CD4-positive, CD25-positive, alpha-beta regulatory T cell (primary cell): ENCODE measurements at regions not wholly inside any gene's neighbourhood (a gene's known extent, or its start where the extent isn't known, plus 50 kb on each side); places are given as distances from the start of the nearest gene placed in this dataset.
"Not testable (repeated sequence)": the region's sequence is repeated elsewhere in the genome, so short reads cannot be mapped to it uniquely, and the experiment has no call there.

Experiments used
- ATAC-seq, 2 donors: fragments of 150-1000 bp; cut with Tn5 transposase; one replicate each; pipeline ENCODE4 v1.10.0; 2021; ENCODE audit warnings: low read depth in 2 of 2, moderate number of reproducible peaks in 2 of 2, moderate library complexity in 1 of 2
- DNase-seq, 3 donors: peaks; one replicate each; pipeline versions ENCODE4 v3.0.0 to v3.0.0-alpha.2; 2012 to 2022; ENCODE audit warnings: mixed read lengths in 1 of 3
- H3K27ac ChIP-seq: one replicate; pipeline ENCODE4 v1.7.0; 2013; ENCODE audit warnings: mild to moderate bottlenecking, low read length; ENCODE audit not compliant: insufficient read depth, poor library complexity, severe bottlenecking
- H3K27me3 ChIP-seq: one replicate; pipeline ENCODE4 v1.7.0; 2013; ENCODE audit warnings: low read length; ENCODE audit not compliant: control insufficient read depth, insufficient read depth
- H3K36me3 ChIP-seq: one replicate; pipeline ENCODE4 v1.7.0; 2013; ENCODE audit warnings: mild to moderate bottlenecking, low read length, moderate library complexity; ENCODE audit not compliant: control insufficient read depth, insufficient read depth
- H3K4me1 ChIP-seq: 2 replicates; pipeline ENCODE4 v1.7.0; 2013; ENCODE audit warnings: mild to moderate bottlenecking, low read length; ENCODE audit not compliant: insufficient read depth, control insufficient read depth, poor library complexity, severe bottlenecking
- H3K4me3 ChIP-seq: one replicate; pipeline ENCODE4 v1.7.0; 2013; ENCODE audit warnings: low read depth, mild to moderate bottlenecking, low read length, moderate library complexity
- H3K9me3 ChIP-seq, 2 experiments: 1 replicate in 1 of 2; 2 replicates in 1 of 2; pipeline ENCODE4 v1.7.0; 2013; ENCODE audit warnings: low read length in 2 of 2, mild to moderate bottlenecking in 1 of 2, moderate library complexity in 1 of 2; ENCODE audit not compliant: control insufficient read depth in 2 of 2
- H3K27ac Mint-ChIP-seq, 3 donors: one replicate each; pipeline ENCODE4 v1.8.0; 2020 to 2022; ENCODE audit warnings: mild to moderate bottlenecking in 3 of 3, mixed read lengths in 3 of 3, moderate library complexity in 2 of 3
- H3K27me3 Mint-ChIP-seq: one replicate; pipeline ENCODE4 v1.8.0; 2022; ENCODE audit warnings: mild to moderate bottlenecking, mixed read lengths
- H3K36me3 Mint-ChIP-seq: one replicate; pipeline ENCODE4 v1.8.0; 2020; ENCODE audit warnings: mixed read lengths
- H3K4me1 Mint-ChIP-seq, 4 donors: one replicate each; pipeline ENCODE4 v1.8.0; 2020 to 2022; ENCODE audit warnings: mixed read lengths in 4 of 4, mild to moderate bottlenecking in 1 of 4
- H3K4me3 Mint-ChIP-seq, 4 donors: one replicate each; pipeline ENCODE4 v1.8.0; 2020 to 2022; ENCODE audit warnings: mild to moderate bottlenecking in 4 of 4, mixed read lengths in 4 of 4, moderate library complexity in 3 of 4
- H3K9me3 Mint-ChIP-seq, 7 donors: one replicate each; pipeline ENCODE4 v1.8.0; 2020 to 2022; ENCODE audit warnings: mixed read lengths in 7 of 7, mild to moderate bottlenecking in 3 of 7, moderate library complexity in 2 of 7

GRCh38 chr16:31754998-31755615 is 118.5 kb upstream of the ZNF267 start:
- H3K27me3 ChIP-seq, result no peaks in the 10 kb centered on the region
- no peak overlapping the region for H3K4me3 Mint-ChIP-seq
- no peaks in the 10 kb centered on the region for H3K4me1 ChIP-seq
- H3K27ac Mint-ChIP-seq, result no peak overlapping the region
- no peak overlapping the region for H3K27ac ChIP-seq
- ATAC-seq (no peak), DNase-seq (no peak)
- no peak overlapping the region for H3K4me3 ChIP-seq
- peaks cover 62% of the 10 kb centered on the region for H3K36me3 ChIP-seq
- peaks cover 0 to 5% (median 2%) of the 10 kb centered on the region in 4 donors for H3K4me1 Mint-ChIP-seq
- H3K27me3 Mint-ChIP-seq, result no peaks in the 10 kb centered on the region
- peaks cover 72% of the 10 kb centered on the region for H3K36me3 Mint-ChIP-seq
- peaks cover 91 to 92% of the 10 kb centered on the region in 2 experiments for H3K9me3 ChIP-seq
- H3K9me3 Mint-ChIP-seq, result peaks cover 3 to 84% (median 53%) of the 10 kb centered on the region in 7 donors

GRCh38 chr16:31764103-31764502 is 109.5 kb upstream of the ZNF267 start:
- Mint-ChIP-seq H3K27ac (no peak overlapping the region), H3K27me3 (no peaks in the 10 kb centered on the region), H3K4me3 (no peak overlapping the region), H3K9me3 (peaks cover 0 to 72% (median 32%) of the 10 kb centered on the region in 7 donors), H3K4me1 (no peaks in the 10 kb centered on the region), H3K36me3 (peaks cover 17% of the 10 kb centered on the region)
- H3K4me1 ChIP-seq, result no peaks in the 10 kb centered on the region
- peaks cover 69 to 81% of the 10 kb centered on the region in 2 experiments for H3K9me3 ChIP-seq
- no peaks in the 10 kb centered on the region for H3K36me3 ChIP-seq
- no peaks in the 10 kb centered on the region for H3K27me3 ChIP-seq
- H3K4me3 ChIP-seq, result no peak overlapping the region
- ATAC-seq, result no peak
- DNase-seq, result no peak
- no peak overlapping the region for H3K27ac ChIP-seq

GRCh38 chr16:31767267-31767666 is 106.3 kb upstream of the ZNF267 start:
- no peak overlapping the region for H3K4me3 Mint-ChIP-seq
- peaks cover 0 to 78% (median 28%) of the 10 kb centered on the region in 7 donors for H3K9me3 Mint-ChIP-seq
- ATAC-seq (no peak), DNase-seq (no peak)
- H3K27ac Mint-ChIP-seq, result no peak overlapping the region
- H3K27me3 ChIP-seq, result no peaks in the 10 kb centered on the region
- no peaks in the 10 kb centered on the region for H3K4me1 Mint-ChIP-seq
- H3K36me3 ChIP-seq, result no peaks in the 10 kb centered on the region
- H3K36me3 Mint-ChIP-seq, result peaks cover 6% of the 10 kb centered on the region
- H3K27ac ChIP-seq, result no peak overlapping the region
- no peaks in the 10 kb centered on the region for H3K4me1 ChIP-seq
- peaks cover 74 to 95% of the 10 kb centered on the region in 2 experiments for H3K9me3 ChIP-seq
- no peak overlapping the region for H3K4me3 ChIP-seq
- H3K27me3 Mint-ChIP-seq, result no peaks in the 10 kb centered on the region

GRCh38 chr16:31780342-31780741 is 93.3 kb upstream of the ZNF267 start:
- Mint-ChIP-seq H3K27ac (no peak overlapping the region), H3K27me3 (no peaks in the 10 kb centered on the region), H3K9me3 (peaks cover 0 to 77% (median 32%) of the 10 kb centered on the region in 7 donors), H3K4me3 (no peak overlapping the region), H3K4me1 (no peaks in the 10 kb centered on the region), H3K36me3 (no peaks in the 10 kb centered on the region)
- no peak for ATAC-seq
- no peaks in the 10 kb centered on the region for H3K36me3 ChIP-seq
- H3K27me3 ChIP-seq, result no peaks in the 10 kb centered on the region
- no peak overlapping the region for H3K4me3 ChIP-seq
- H3K9me3 ChIP-seq, result peaks cover 40 to 73% of the 10 kb centered on the region in 2 experiments
- DNase-seq, result no peak
- no peaks in the 10 kb centered on the region for H3K4me1 ChIP-seq
- no peak overlapping the region for H3K27ac ChIP-seq

- Histone ChIP-seq H3K9me3 (peaks cover 42 to 56% of the 10 kb centered on the region in 2 experiments), H3K27me3 (no peaks in the 10 kb centered on the region), H3K4me3 (no peak overlapping the region), H3K4me1 (no peaks in the 10 kb centered on the region), H3K36me3 (no peaks in the 10 kb centered on the region), H3K27ac (no peak overlapping the region)
- H3K27ac Mint-ChIP-seq, result no peak overlapping the region
- H3K4me1 Mint-ChIP-seq, result no peaks in the 10 kb centered on the region
- ATAC-seq (no peak), DNase-seq (no peak)
- H3K9me3 Mint-ChIP-seq, result peaks cover 2 to 64% (median 30%) of the 10 kb centered on the region in 7 donors
- H3K36me3 Mint-ChIP-seq, result peaks cover 3% of the 10 kb centered on the region
- H3K27me3 Mint-ChIP-seq, result no peaks in the 10 kb centered on the region
- no peak overlapping the region for H3K4me3 Mint-ChIP-seq
Observed at GRCh38 chr16:31785126-31785525, 88.5 kb upstream of the ZNF267 start.

- Histone ChIP-seq H3K27ac (no peak overlapping the region), H3K27me3 (peaks cover 4% of the 10 kb centered on the region), H3K4me1 (no peaks in the 10 kb centered on the region), H3K4me3 (no peak overlapping the region), H3K36me3 (no peaks in the 10 kb centered on the region), H3K9me3 (peaks cover 0 to 2% of the 10 kb centered on the region in 2 experiments)
- no peak overlapping the region for H3K4me3 Mint-ChIP-seq
- no peaks in the 10 kb centered on the region for H3K36me3 Mint-ChIP-seq
- peaks cover 21% of the 10 kb centered on the region for H3K27me3 Mint-ChIP-seq
- H3K27ac Mint-ChIP-seq, result no peak overlapping the region
- DNase-seq (no peak), ATAC-seq (no peak)
- H3K4me1 Mint-ChIP-seq, result no peaks in the 10 kb centered on the region
- H3K9me3 Mint-ChIP-seq, result peaks cover 0 to 3% (median 2%) of the 10 kb centered on the region in 7 donors
Observed at GRCh38 chr16:31807086-31807485, 66.5 kb upstream of the ZNF267 start.

GRCh38 chr16:31810863-31811262 is 62.7 kb upstream of the ZNF267 start:
- Histone ChIP-seq H3K36me3 (no peaks in the 10 kb centered on the region), H3K27me3 (peaks cover 4% of the 10 kb centered on the region), H3K4me3 (no peak overlapping the region), H3K4me1 (no peaks in the 10 kb centered on the region), H3K9me3 (no peaks in the 10 kb centered on the region), H3K27ac (no peak overlapping the region)
- DNase-seq (no peak), ATAC-seq (no peak)
- Mint-ChIP-seq H3K4me3 (no peak overlapping the region), H3K27me3 (peaks cover 21% of the 10 kb centered on the region), H3K9me3 (peaks cover 0 to 7% (median 2%) of the 10 kb centered on the region in 7 donors), H3K27ac (no peak overlapping the region), H3K4me1 (no peaks in the 10 kb centered on the region), H3K36me3 (no peaks in the 10 kb centered on the region)

- not testable (repeated sequence) for H3K36me3 ChIP-seq, H3K9me3 ChIP-seq, H3K4me1 Mint-ChIP-seq, H3K4me1 ChIP-seq, H3K27me3 ChIP-seq, H3K4me3 ChIP-seq, H3K27ac ChIP-seq, H3K36me3 Mint-ChIP-seq, H3K9me3 Mint-ChIP-seq, H3K4me3 Mint-ChIP-seq, H3K27ac Mint-ChIP-seq, DNase-seq, H3K27me3 Mint-ChIP-seq, ATAC-seq
Observed at GRCh38 chr16:31816141-31816540, 57.5 kb upstream of the ZNF267 start.
